ENCODE measurements at regions not wholly inside any gene's neighbourhood (a gene's known extent, or its start where the extent isn't known, plus 50 kb on each side); places are given as distances from the start of the nearest gene placed in this dataset.

GRCh38 chr15:29360152-29360551, 90.5 kb upstream of the NSMCE3 start:
- Histone ChIP-seq H3K36me3 (ENCODE audit: control insufficient read depth in 4 of 4, insufficient read depth in 4 of 4, low read length in 4 of 4) (no peaks in the 10 kb centered on the region), H3K9ac (ENCODE audit: insufficient read depth in 1 of 2, low read length in 2 of 2) (no peak overlapping the region), H3K9me3 (ENCODE audit: control insufficient read depth in 4 of 4, insufficient read depth in 3 of 4, low read length in 3 of 4) (peaks cover 0 to 3% (median 0%) of the 10 kb centered on the region in 4 donors), H3K4me3 (no peak overlapping the region), H3K4me1 (ENCODE audit: control insufficient read depth in 5 of 5, insufficient read depth in 5 of 5, low read length in 5 of 5) (peaks cover 0 to 1% (median 0%) of the 10 kb centered on the region in 5 donors), H3K27me3 (ENCODE audit: control insufficient read depth in 3 of 3, insufficient read depth in 3 of 3, low read length in 2 of 3) (no peaks in the 10 kb centered on the region), H3K27ac (ENCODE audit: low read depth in 1 of 2, low read length in 1 of 2) (no peak overlapping the region)
- DNase-seq: no peak
- WGBS, 2 donors: 64 to 68% methylated on average over 4 of the region's 4 CpGs
- ATAC-seq (ENCODE audit: insufficient read depth, low FRiP score): no peak
- TF ChIP-seq CTCF (IDR thresholded peaks at IDR 0.05; ENCODE audit: control extremely low read depth, extremely low read depth): no peak

- Histone ChIP-seq H3K36me3 (ENCODE audit: control insufficient read depth in 4 of 4, insufficient read depth in 4 of 4, low read length in 4 of 4) (no peaks in the 10 kb centered on the region), H3K9ac (ENCODE audit: insufficient read depth in 1 of 2, low read length in 2 of 2) (no peak overlapping the region), H3K4me3 (no peak overlapping the region), H3K4me1 (ENCODE audit: control insufficient read depth in 5 of 5, insufficient read depth in 5 of 5, low read length in 5 of 5) (peaks cover 0 to 1% (median 0%) of the 10 kb centered on the region in 5 donors), H3K27ac (ENCODE audit: low read depth in 1 of 2, low read length in 1 of 2) (no peak overlapping the region), H3K9me3 (ENCODE audit: control insufficient read depth in 4 of 4, insufficient read depth in 3 of 4, low read length in 3 of 4) (peaks cover 0 to 3% (median 0%) of the 10 kb centered on the region in 4 donors), H3K27me3 (ENCODE audit: control insufficient read depth in 3 of 3, insufficient read depth in 3 of 3, low read length in 2 of 3) (no peaks in the 10 kb centered on the region)
- WGBS, 2 donors: 92 to 95% methylated on average over 1 of the region's 1 CpG
- no peak for DNase-seq
- no peak for TF ChIP-seq CTCF (IDR thresholded peaks at IDR 0.05; ENCODE audit: control extremely low read depth, extremely low read depth)
- ATAC-seq (ENCODE audit: insufficient read depth, low FRiP score): no peak
Observed at GRCh38 chr15:29356786-29357185, 87.2 kb upstream of the NSMCE3 start.

GRCh38 chr15:29355477-29355876, 85.9 kb upstream of the NSMCE3 start:
- 74 to 78% methylated on average over 1 of the region's 1 CpG for WGBS, 2 donors
- ATAC-seq (ENCODE audit: insufficient read depth, low FRiP score): no peak
- no peak overlapping the region for H3K4me3 ChIP-seq

More at GRCh38 chr15:29355477-29355876, 85.9 kb upstream of the NSMCE3 start:
- Histone ChIP-seq H3K27me3 (ENCODE audit: control insufficient read depth in 3 of 3, insufficient read depth in 3 of 3, low read length in 2 of 3) (no peaks in the 10 kb centered on the region), H3K9ac (ENCODE audit: insufficient read depth in 1 of 2, low read length in 2 of 2) (no peak overlapping the region), H3K27ac (ENCODE audit: low read depth in 1 of 2, low read length in 1 of 2) (no peak overlapping the region), H3K4me1 (ENCODE audit: control insufficient read depth in 5 of 5, insufficient read depth in 5 of 5, low read length in 5 of 5) (no peaks in the 10 kb centered on the region), H3K36me3 (ENCODE audit: control insufficient read depth in 4 of 4, insufficient read depth in 4 of 4, low read length in 4 of 4) (no peaks in the 10 kb centered on the region), H3K9me3 (ENCODE audit: control insufficient read depth in 4 of 4, insufficient read depth in 3 of 4, low read length in 3 of 4) (no peaks in the 10 kb centered on the region)
- no peak for TF ChIP-seq CTCF (IDR thresholded peaks at IDR 0.05; ENCODE audit: control extremely low read depth, extremely low read depth)
- DNase-seq: no peak

All from lung (tissue), 11 donors.